CD4-positive, alpha-beta memory T cell (primary cell): ENCODE measurements at regions not wholly inside any gene's neighbourhood (a gene's known extent, or its start where the extent isn't known, plus 50 kb on each side); places are given as distances from the start of the nearest gene placed in this dataset.

Source experiments
- CTCF ChIA-PET: fragments of 350-600 bp; sonication (Branson Sonifier 250); formaldehyde crosslinking; loops from one replicate; lab custom pipeline; 2021; ENCODE audit warnings: inconsistent platforms; ENCODE audit not compliant: partially characterized antibody; lab: Charles Lee
- POLR2A ChIA-PET: fragments of 350-600 bp; sonication (Branson Sonifier 250); formaldehyde crosslinking; loops from one replicate; lab custom pipeline; 2021; ENCODE audit not compliant: partially characterized antibody; lab: Charles Lee
- DNase-seq, 5 donors: peaks; one replicate each; pipeline versions ENCODE4 v3.0.0 to v3.0.0-alpha.2; 2020 to 2022; ENCODE audit warnings: mixed read lengths in 1 of 5
- H3K27ac ChIP-seq: one replicate; pipeline ENCODE4 v1.7.0; 2013; ENCODE audit warnings: low read depth, low read length
- H3K27me3 ChIP-seq: 2 replicates; pipeline ENCODE4 v1.7.0; 2013; ENCODE audit warnings: mild to moderate bottlenecking, low read length, moderate library complexity; ENCODE audit not compliant: insufficient read depth
- H3K36me3 ChIP-seq: 2 replicates; pipeline ENCODE4 v1.7.0; 2013; ENCODE audit warnings: mild to moderate bottlenecking, low read length, moderate library complexity; ENCODE audit not compliant: insufficient read depth
- H3K4me1 ChIP-seq: 2 replicates; pipeline ENCODE4 v1.7.0; 2013; ENCODE audit warnings: mild to moderate bottlenecking, low read length, moderate library complexity; ENCODE audit not compliant: insufficient read depth
- H3K4me3 ChIP-seq, 2 donors: one replicate each; pipeline ENCODE4 v1.7.0; 2013; ENCODE audit warnings: low read length in 2 of 2, mild to moderate bottlenecking in 1 of 2
- H3K9me3 ChIP-seq, 2 donors: one replicate each; pipeline ENCODE4 v1.7.0; 2013; ENCODE audit warnings: low read length in 2 of 2, control low read depth in 1 of 2; ENCODE audit not compliant: control insufficient read depth in 1 of 2
- H3K27ac Mint-ChIP-seq, 7 donors: one replicate each; pipeline ENCODE4 v1.8.0; 2020 to 2021; ENCODE audit warnings: mixed read lengths in 7 of 7, mild to moderate bottlenecking in 6 of 7, inconsistent platforms in 3 of 7, moderate library complexity in 3 of 7
- H3K27me3 Mint-ChIP-seq, 2 donors: one replicate each; pipeline ENCODE4 v1.8.0; 2020 to 2021; ENCODE audit warnings: mixed read lengths in 2 of 2
- H3K36me3 Mint-ChIP-seq, 2 donors: one replicate each; pipeline ENCODE4 v1.8.0; 2020 to 2021; ENCODE audit warnings: mixed read lengths in 2 of 2, inconsistent platforms in 1 of 2, mild to moderate bottlenecking in 1 of 2
- H3K4me1 Mint-ChIP-seq, 4 donors: one replicate each; pipeline ENCODE4 v1.8.0; 2020 to 2021; ENCODE audit warnings: mixed read lengths in 4 of 4, mild to moderate bottlenecking in 1 of 4
- H3K4me3 Mint-ChIP-seq, 8 donors: one replicate each; pipeline ENCODE4 v1.8.0; 2020 to 2021; ENCODE audit warnings: mixed read lengths in 8 of 8, mild to moderate bottlenecking in 7 of 8, moderate library complexity in 6 of 8, inconsistent platforms in 3 of 8
- H3K9me3 Mint-ChIP-seq, 8 donors: one replicate each; pipeline ENCODE4 v1.8.0; 2020 to 2021; ENCODE audit warnings: mixed read lengths in 8 of 8, mild to moderate bottlenecking in 5 of 8, inconsistent platforms in 3 of 8, moderate library complexity in 1 of 8
- intact Hi-C: fragments of 100-400 bp; cut with micrococcal nuclease; formaldehyde crosslinking; loops from one replicate; pipeline ENCODE4 v1.15.1; 2023

DNA sequence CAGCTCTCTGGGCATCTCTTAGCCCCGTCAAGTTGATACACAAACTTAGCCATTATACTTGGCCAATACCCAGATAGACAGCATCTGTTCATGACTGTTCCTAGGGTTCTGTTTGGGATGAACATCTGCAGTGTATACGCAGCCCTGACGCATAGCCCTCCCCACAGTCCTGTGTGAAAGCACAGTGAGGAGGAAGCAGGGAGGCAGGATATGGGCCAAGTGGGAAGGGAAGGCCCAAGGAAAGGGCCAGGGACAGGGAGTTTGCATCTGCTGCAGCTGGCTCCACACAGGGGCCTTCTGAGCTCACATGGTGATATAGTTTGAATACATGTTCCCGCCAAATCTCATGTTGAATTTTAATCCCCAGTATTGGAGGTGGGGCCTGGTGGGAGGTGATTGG, 80.2 kb downstream of the CMPK2 start:
- Histone ChIP-seq H3K4me1 (peaks cover 8% of the 10 kb centered on the region), H3K36me3 (no peaks in the 10 kb centered on the region), H3K27ac (no peak overlapping the region), H3K9me3 (no peaks in the 10 kb centered on the region), H3K4me3 (no peak overlapping the region), H3K27me3 (no peaks in the 10 kb centered on the region)
- DNase-seq, result no peak
- Mint-ChIP-seq H3K4me1 (peaks cover 6 to 8% (median 7%) of the 10 kb centered on the region in 4 donors), H3K4me3 (no peak overlapping the region), H3K9me3 (no peaks in the 10 kb centered on the region), H3K36me3 (no peaks in the 10 kb centered on the region), H3K27me3 (peaks cover 2 to 6% of the 10 kb centered on the region in 2 donors), H3K27ac (no peak overlapping the region)
- intact Hi-C loops, result no loop called here
- CTCF ChIA-PET, result no interaction called here
- POLR2A ChIA-PET, result no interaction called here

DNA sequence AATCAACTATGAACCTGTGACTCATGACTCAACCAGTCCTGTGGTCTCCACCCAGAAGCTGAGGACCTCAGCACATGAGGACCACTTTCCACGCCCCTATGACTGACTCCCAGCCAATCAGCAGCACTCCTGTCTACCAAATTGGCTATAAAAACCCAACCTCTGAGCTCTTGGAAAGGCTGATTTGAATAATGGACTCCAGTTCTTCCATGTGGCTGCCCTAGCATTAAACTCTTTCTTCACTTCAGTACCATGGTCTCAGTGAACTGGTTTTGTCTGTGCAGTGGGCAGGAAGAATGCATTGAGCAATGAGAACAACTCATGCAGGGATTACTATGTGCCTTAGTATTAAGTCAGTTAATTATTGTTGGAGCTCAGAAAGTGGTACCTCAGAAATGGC, 78.3 kb downstream of the CMPK2 start:
- H3K27me3 Mint-ChIP-seq, result peaks cover 2 to 6% of the 10 kb centered on the region in 2 donors
- no peak overlapping the region for H3K27ac ChIP-seq
- H3K27ac Mint-ChIP-seq, result no peak overlapping the region
- CTCF ChIA-PET, result no interaction called here
- H3K36me3 ChIP-seq, result no peaks in the 10 kb centered on the region
- DNase-seq, result no peak
- H3K4me1 ChIP-seq, result no peaks in the 10 kb centered on the region
- H3K4me1 Mint-ChIP-seq, result no peaks in the 10 kb centered on the region
- H3K4me3 ChIP-seq, result no peak overlapping the region
- H3K9me3 ChIP-seq, result no peaks in the 10 kb centered on the region
- H3K36me3 Mint-ChIP-seq, result no peaks in the 10 kb centered on the region
- no peaks in the 10 kb centered on the region for H3K27me3 ChIP-seq
- intact Hi-C loops, result no loop called here
- POLR2A ChIA-PET, result no interaction called here
- H3K4me3 Mint-ChIP-seq, result no peak overlapping the region
- H3K9me3 Mint-ChIP-seq, result no peaks in the 10 kb centered on the region

- no peak overlapping the region for H3K27ac ChIP-seq
- H3K9me3 ChIP-seq, result no peaks in the 10 kb centered on the region
- POLR2A ChIA-PET, result no interaction called here
- no peak for DNase-seq
- Mint-ChIP-seq H3K4me3 (no peak overlapping the region), H3K9me3 (no peaks in the 10 kb centered on the region), H3K36me3 (no peaks in the 10 kb centered on the region), H3K27ac (no peak overlapping the region), H3K4me1 (no peaks in the 10 kb centered on the region), H3K27me3 (peaks cover 2 to 6% of the 10 kb centered on the region in 2 donors)
- H3K36me3 ChIP-seq, result no peaks in the 10 kb centered on the region
- H3K4me1 ChIP-seq, result no peaks in the 10 kb centered on the region
- H3K4me3 ChIP-seq, result no peak overlapping the region
- intact Hi-C loops, result no loop called here
- no peaks in the 10 kb centered on the region for H3K27me3 ChIP-seq
- CTCF ChIA-PET, result interaction anchor here (1.0 kb wide), 1 partner anchor 15 kb away, joined by 3 read pairs; no protein-coding TSS in a partner anchor
Measured at GRCh38 chr2:6788614-6789013, 77.1 kb downstream of the CMPK2 start.

- ChIA-PET POLR2A (no interaction called here), CTCF (interaction anchor here (2.5 kb wide), 1 partner anchor 17 kb away, joined by 8 read pairs; no protein-coding TSS in a partner anchor)
- Mint-ChIP-seq H3K4me1 (no peaks in the 10 kb centered on the region), H3K4me3 (no peak overlapping the region), H3K27me3 (peaks cover 1 to 2% of the 10 kb centered on the region in 2 donors), H3K9me3 (no peaks in the 10 kb centered on the region), H3K36me3 (no peaks in the 10 kb centered on the region), H3K27ac (no peak overlapping the region)
- no peak for DNase-seq
- no peak overlapping the region for H3K4me3 ChIP-seq
- no peaks in the 10 kb centered on the region for H3K9me3 ChIP-seq
- intact Hi-C loops, result no loop called here
- no peaks in the 10 kb centered on the region for H3K27me3 ChIP-seq
- H3K4me1 ChIP-seq, result no peaks in the 10 kb centered on the region
- H3K27ac ChIP-seq, result no peak overlapping the region
- no peaks in the 10 kb centered on the region for H3K36me3 ChIP-seq
Measured at GRCh38 chr2:6789559-6790138, 76.1 kb downstream of the CMPK2 start.

DNA sequence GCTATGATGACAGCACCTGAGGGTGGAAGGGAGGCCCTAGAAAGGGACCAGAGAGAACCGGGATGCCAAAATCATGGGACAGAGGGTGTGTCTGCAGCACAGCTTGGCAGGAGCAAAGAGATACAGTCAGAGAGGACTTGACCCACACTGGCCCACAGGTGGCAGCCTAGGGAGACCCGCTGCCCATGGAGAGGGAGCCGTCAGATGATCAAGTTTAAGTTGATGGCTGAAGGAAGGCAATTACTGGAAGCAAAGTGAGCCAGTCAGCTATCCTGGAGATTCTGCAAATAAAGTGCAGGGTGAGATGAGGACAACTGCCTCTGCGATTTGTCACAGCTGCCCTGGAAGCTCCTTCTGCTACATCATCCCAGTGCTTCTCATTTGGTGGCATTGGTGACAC, 74.0 kb downstream of the CMPK2 start:
- Histone ChIP-seq H3K9me3 (no peaks in the 10 kb centered on the region), H3K36me3 (no peaks in the 10 kb centered on the region), H3K4me1 (no peaks in the 10 kb centered on the region), H3K4me3 (no peak overlapping the region), H3K27me3 (no peaks in the 10 kb centered on the region), H3K27ac (no peak overlapping the region)
- POLR2A ChIA-PET, result no interaction called here
- Mint-ChIP-seq H3K4me3 (no peak overlapping the region), H3K27ac (no peak overlapping the region), H3K9me3 (no peaks in the 10 kb centered on the region), H3K27me3 (peaks cover 1 to 5% of the 10 kb centered on the region in 2 donors), H3K36me3 (no peaks in the 10 kb centered on the region), H3K4me1 (no peaks in the 10 kb centered on the region)
- intact Hi-C loops, result no loop called here
- no peak for DNase-seq
- CTCF ChIA-PET, result interaction anchor here (2.5 kb wide), 1 partner anchor 19 kb away, joined by 8 read pairs; no protein-coding TSS in a partner anchor

GRCh38 chr2:6792883-6793282, 72.8 kb downstream of the CMPK2 start:
- Mint-ChIP-seq H3K4me3 (no peak overlapping the region), H3K36me3 (no peaks in the 10 kb centered on the region), H3K27me3 (peaks cover 3 to 5% of the 10 kb centered on the region in 2 donors), H3K9me3 (no peaks in the 10 kb centered on the region), H3K27ac (no peak overlapping the region), H3K4me1 (no peaks in the 10 kb centered on the region)
- Histone ChIP-seq H3K9me3 (no peaks in the 10 kb centered on the region), H3K27me3 (no peaks in the 10 kb centered on the region), H3K27ac (no peak overlapping the region), H3K4me3 (no peak overlapping the region), H3K4me1 (no peaks in the 10 kb centered on the region), H3K36me3 (no peaks in the 10 kb centered on the region)
- POLR2A ChIA-PET, result no interaction called here
- CTCF ChIA-PET, result interaction anchor here (2.4 kb wide), 1 partner anchor 19 kb away, joined by 7 read pairs; no protein-coding TSS in a partner anchor
- intact Hi-C loops, result no loop called here
- DNase-seq, result no peak

DNA sequence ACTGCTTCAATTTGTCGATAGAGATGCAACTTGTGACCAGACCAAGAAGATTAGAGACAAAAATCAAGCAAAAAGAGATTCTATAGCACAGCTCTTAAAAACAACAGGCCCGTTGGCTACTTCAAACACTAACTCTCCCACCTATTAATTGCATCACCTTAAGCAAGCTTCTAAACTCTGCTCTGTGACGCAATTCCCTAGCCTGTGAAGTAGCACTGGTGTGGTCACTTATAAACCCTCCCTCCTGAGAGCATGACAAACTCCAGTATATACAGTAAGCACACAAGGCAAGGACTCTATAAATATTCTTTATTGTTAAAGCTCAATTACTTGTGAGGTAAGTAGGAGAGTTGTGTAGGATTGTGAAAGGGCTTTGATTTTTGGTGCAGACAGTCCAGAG, 72.3 kb downstream of the CMPK2 start:
- CTCF ChIA-PET, result interaction anchor here (0.9 to 2.4 kb wide), 3 partner anchors 10 to 21 kb away, joined by 3 to 9 read pairs (median 7); no protein-coding TSS in a partner anchor
- Histone ChIP-seq H3K27me3 (no peaks in the 10 kb centered on the region), H3K36me3 (no peaks in the 10 kb centered on the region), H3K27ac (no peak overlapping the region), H3K9me3 (no peaks in the 10 kb centered on the region), H3K4me1 (no peaks in the 10 kb centered on the region), H3K4me3 (no peak overlapping the region)
- Mint-ChIP-seq H3K27me3 (peaks cover 3 to 5% of the 10 kb centered on the region in 2 donors), H3K9me3 (no peaks in the 10 kb centered on the region), H3K36me3 (no peaks in the 10 kb centered on the region), H3K27ac (no peak overlapping the region), H3K4me1 (no peaks in the 10 kb centered on the region), H3K4me3 (no peak overlapping the region)
- intact Hi-C loops, result no loop called here
- DNase-seq, result no peak
- POLR2A ChIA-PET, result no interaction called here
